GM18951 (cell line): ENCODE measurements at regions not wholly inside any gene's neighbourhood (a gene's known extent, or its start where the extent isn't known, plus 50 kb on each side); places are given as distances from the start of the nearest gene placed in this dataset.
"Not testable (repeated sequence)": the region's sequence is repeated elsewhere in the genome, so short reads cannot be mapped to it uniquely, and the experiment has no call there.

Experiments
- POLR2A ChIP-seq: IDR thresholded peaks from 4 replicates; pipeline ENCODE4 v1.6.1; 2011; ENCODE audit warnings: mild to moderate bottlenecking; ENCODE audit not compliant: insufficient read length, insufficient read depth; ENCODE audit errors: extremely low read depth
- in situ Hi-C: fragments of 300-500 bp; cut with MboI; formaldehyde crosslinking; loops from one replicate; pipeline ENCODE4 v1.12.0; 2022; ENCODE audit warnings: low sequenced_read_pairs, mixed read lengths, inconsistent platforms; ENCODE audit not compliant: unreplicated experiment

DNA sequence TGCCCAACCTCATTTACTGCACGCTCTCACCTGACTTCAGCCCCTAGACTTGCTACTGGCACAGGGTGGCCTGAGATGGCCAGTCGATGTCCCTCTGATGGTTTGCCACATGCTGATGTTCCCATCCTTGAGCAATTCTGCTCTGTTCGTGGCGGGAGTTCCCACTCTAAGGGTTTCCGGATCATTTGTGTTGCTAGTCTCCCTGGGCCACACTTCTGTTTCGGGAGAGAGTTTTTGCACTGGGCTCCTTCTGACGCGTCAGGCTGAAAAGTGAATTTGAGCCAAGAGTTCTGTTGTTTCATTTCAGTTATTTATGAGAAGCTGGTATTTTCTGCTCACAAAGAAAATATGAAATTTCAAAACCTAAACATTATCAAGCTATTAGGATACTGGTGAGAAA is 597.7 kb downstream of the BNC2 start:
- in situ Hi-C loops = no loop called here

DNA sequence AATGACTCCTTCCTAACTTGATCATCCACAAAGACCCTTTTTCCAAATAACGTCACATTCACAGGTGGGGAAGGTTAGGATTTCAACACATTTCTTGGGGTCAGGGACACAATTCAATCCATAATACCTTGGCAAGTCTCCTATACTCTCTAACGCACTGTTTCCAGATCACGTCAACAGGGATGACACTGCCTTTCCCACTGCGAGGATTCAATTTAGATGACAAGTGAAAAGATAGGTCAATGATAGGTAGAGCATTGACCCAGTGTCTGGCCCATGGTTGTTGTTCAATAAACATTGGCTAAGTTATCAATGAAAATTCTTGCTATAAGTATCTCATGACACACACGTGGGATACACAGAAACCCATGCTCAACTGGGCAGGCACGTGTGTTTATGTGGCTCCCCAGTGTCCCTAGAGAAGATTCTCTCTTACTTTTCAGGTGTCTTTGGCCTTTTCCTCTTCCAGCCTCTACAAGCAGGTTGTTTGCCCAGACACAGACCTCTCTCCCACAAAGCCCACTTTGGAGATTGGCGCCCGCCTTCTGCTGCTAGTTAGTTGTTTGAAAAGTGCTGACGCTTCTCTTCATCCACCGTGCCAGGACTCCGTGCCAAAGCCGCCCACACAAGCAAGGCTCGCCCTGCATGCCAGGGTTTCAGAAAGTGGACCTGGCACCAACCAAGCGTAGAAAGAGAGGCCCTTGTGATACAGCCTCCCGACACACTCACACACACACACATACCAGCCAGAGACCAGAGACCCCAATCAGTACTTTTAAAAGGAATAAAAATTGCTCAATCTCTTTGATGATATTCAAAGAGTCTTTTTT is 594.5 kb downstream of the BNC2 start:
- in situ Hi-C loops = no loop called here
- no peak for TF ChIP-seq POLR2A

More for the DNA sequence above, 597.7 kb downstream of the BNC2 start:
- TF ChIP-seq POLR2A = no peak

DNA sequence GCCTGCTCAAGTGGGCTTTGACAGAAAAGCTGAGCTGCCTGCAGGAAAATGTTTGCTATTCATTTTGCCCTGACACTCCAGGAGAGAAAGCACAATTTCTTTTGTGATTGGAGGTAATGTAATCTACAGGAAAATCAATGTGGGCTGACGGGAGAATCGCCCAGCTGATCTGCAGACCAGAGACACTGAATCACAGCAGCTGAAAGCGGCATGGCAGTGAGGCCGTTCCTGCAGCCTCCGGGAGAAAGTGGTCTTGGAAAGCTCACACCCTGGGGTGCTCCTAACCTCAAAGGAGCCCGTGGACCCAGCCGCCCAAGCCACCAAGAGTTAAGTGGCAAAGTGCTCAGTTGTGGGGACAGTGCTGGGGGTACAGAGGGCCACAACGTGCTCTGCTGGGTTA is 593.6 kb downstream of the BNC2 start:
- in situ Hi-C loops = no loop called here
- TF ChIP-seq POLR2A = no peak

DNA sequence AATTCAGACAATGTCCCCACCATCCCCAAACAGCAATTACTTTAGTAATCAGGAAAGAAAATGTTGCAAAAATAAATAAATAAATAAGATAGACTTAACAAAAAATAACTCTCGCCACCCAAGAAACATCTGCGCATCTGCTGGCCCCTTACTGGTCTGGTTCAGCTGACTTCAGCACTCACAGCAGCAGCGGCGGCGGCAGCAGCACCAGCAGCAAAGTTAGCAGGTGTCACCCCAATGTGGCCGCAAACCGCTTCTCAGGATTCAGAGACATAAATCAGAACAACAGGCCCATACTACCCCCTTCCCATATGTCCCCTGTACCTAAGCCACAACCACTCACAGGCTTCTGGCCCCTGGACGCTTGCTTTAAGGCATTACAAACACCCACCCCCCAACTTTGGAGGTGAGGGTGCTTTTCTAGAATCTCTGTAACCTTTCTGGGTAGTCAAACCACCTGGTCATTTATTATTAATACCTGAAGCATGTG is 593.0 kb downstream of the BNC2 start:
- TF ChIP-seq POLR2A = no peak
- in situ Hi-C loops = no loop called here

DNA sequence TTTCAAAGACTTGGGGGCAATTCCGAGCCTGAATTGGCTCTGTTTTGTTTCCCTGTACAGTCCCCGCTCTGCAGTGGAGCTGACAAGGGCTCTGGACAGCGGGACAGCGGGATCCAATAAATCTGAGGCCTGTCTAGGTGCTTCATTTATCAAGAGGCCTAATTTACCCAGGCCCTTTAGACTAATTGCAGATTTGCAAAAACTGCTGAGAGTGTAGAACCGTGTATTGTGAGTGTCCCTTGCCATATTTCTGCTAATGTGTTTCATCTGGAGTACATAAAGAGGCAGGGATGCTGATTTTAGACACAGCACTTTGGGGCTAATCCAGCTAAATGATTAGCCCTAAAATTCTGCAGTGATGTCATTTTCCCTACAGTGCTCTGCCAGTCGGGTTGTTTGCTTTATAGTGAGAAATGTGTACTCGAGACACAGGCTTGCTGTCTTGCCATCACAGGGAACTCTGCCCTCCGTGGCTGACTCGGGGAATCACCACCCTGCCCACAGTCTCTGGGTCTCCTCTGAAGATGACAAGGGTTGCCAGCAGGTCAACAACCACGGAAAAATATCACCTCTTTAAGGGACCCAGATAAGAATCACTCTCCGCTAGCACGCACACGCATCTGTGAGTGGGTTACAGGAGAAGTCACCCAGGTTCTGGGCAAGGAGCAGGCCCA is 592.0 kb downstream of the BNC2 start:
- in situ Hi-C loops = no loop called here
- no peak for TF ChIP-seq POLR2A

DNA sequence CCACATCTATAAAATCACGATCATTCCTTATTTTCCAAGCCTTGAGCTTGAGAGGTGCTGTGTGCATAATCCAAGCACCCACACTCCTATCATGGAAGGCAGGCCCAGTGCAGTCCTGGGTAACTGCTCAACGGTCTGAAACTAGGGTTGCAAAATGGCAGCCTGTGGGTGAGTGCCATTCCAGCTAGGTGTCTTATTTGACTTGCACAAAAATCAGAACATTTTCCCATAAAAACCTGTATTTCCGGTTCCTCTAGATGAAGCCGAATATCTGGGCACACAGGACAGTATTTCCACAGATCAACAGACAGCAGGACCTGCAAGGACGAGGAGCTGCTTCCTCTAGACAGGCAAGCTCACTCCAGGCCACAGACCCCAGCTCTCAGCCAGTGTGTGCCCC is 588.8 kb downstream of the BNC2 start:
- TF ChIP-seq POLR2A = no peak
- in situ Hi-C loops = no loop called here

DNA sequence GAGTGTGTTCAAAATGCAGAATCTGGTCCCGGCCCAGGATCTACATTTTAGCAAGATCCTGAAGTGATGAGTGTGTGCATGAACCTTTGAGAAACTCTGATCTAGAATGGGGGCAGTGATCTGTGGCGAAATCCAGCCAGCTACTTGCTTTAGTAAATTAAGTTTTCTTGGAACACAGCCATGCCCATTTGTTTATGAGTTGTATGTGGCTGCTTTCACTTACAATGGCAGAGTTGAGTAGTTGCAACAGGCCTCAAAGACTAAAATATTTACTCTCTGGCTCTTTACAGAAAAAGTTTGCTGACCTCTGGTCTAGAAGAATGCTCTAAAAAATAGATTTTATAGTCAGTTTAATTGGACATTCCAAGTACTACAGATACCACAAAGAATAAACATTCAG is 588.3 kb downstream of the BNC2 start:
- no peak for TF ChIP-seq POLR2A
- in situ Hi-C loops = no loop called here

DNA sequence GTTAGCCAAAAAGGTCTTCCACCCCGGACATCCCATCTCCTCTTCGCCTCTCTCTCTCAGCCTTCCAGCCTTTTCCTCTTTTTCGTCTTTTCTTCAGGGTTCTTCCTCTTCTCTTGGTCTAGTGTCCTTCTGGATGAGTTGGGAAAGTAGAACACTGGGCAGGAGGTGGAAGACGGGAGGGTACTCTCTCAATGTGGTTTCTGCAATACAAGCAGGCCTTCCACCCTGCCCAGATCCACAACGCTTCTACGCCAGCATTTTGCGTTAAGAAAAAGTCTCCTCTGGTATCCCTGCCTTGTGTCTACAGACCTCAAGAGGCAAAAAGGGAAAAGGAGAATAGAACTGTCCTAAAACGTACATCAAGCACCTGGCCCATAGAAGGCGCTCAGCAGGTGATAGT is 587.8 kb downstream of the BNC2 start:
- in situ Hi-C loops = no loop called here
- no peak for TF ChIP-seq POLR2A

DNA sequence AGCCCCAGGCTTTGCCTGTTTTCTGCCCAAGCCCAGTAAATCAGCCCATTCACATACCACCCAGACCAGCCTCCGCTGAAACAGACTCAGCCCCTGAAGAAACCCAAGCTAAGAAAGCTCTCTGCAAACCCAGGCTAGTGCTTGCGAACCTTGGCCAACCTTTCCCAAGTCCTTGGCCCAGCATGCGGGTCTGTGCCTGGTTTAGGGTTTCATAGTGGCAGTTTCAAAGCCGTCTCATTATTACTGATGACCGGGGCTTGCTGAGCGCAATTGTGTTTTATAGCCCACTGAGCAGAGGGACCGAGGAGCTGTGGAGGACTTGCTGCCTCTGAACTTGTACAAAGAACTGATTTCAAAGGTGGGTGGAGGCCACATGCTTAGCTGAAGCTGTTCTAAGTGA is 584.3 kb downstream of the BNC2 start:
- TF ChIP-seq POLR2A = no peak
- in situ Hi-C loops = no loop called here

DNA sequence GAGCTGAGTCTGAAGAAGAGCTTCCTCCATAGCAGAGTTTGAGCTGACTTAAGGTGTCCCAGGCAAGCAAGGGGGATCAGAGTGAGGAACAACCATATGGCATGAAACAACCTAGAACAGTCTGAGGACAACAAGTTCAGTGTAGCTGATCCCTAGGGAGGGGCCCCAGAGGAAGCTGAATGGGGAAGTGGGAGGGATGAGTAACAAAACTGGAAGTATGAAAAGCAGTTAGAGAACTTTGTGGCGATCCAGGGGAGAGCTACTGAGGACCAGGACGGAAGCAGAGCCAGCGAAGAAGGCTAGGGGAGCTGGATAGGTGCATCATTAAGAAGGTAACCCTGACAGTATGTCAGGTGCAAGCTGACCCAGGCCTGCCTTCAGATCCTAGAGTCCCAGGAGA is 580.8 kb downstream of the BNC2 start:
- no peak for TF ChIP-seq POLR2A
- in situ Hi-C loops = no loop called here

DNA sequence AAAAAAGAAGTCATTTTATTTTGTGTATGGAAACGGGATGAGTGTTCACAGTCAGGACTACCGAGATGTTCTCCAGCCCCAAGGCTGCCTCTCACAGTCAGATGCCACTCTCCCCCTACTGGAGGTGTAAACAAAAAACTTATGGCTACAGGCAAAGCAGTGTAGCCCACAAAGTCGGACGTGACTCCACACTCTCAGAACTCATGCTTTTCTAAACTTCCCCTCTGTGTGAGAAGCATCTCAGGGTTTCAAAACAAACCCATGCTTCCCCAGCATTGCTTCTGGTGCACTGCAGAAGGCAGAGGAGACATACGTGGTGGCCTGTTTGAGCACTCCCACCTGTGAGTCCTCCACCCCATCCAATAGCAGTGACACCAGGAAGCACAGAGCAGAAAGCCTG is 580.3 kb downstream of the BNC2 start:
- in situ Hi-C loops = no loop called here
- TF ChIP-seq POLR2A = no peak

DNA sequence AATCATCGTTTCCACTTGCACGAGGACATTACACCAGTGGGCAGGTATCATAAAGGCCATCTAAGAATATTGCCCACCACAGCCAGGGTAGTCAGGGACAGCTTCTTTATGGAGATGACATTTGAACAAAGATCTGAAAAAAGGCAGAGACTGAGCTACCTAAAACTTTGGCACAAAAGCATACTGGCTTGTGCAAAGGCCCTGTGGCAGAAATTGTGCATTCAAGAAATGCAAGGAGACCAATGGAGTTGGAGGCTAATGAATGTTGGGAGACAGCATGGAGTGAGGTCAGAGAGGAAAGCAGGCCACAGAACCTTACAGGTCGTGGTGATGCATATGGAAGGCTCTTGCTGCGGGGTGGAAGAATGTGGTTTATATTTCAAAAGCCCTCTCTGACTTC is 578.5 kb downstream of the BNC2 start:
- in situ Hi-C loops = no loop called here
- TF ChIP-seq POLR2A = no peak

DNA sequence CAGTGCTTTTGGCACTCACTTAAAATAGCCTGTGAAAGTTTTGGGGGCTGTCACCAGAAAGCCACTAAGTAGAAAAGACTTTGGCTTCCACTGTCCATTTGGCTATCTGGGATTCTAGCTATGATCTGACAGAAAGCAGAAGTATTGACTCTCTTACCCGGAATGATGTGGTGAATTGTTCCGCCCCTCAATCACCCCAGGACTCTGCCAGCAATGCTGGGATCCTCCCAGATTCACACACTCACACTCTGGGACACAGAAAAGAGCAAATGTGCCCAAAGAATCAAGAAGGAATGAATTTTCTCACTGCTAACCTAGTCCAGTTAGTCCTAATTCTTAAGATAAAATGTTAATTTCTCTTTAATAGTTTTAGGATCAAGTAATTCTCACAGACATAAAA is 576.9 kb downstream of the BNC2 start:
- in situ Hi-C loops = no loop called here
- TF ChIP-seq POLR2A = no peak

DNA sequence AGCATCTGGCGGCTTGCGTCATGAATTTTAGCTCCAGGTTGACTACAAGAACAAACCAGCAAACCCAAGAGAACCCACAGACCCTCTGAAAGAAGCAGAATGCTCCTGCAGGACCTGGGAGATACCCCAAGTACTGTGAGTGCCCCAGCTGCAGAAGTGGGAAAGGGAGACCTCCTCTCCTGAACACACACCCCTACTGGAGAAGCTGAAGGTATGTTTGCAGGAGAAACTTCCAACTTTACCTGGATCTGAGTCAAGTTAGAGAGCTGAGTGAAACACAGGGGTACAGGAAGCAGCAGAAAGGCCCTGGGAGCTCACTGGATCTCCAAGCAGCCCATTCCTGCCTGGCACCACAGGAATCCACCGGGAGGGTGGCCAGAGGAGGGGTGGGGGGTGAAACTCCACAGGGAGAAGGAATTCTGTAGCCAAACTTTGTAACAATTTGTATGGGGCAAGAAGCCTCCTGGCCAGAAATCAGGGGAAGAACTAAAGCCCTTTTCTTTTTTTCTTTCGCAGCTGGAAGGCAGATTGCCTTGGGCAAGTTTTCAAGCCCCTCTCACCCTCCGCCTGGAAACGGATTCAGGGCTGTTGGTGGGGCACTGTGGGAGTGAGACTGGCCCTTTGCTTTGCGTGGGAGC is 576.2 kb downstream of the BNC2 start:
- no peak for TF ChIP-seq POLR2A
- in situ Hi-C loops = no loop called here

DNA sequence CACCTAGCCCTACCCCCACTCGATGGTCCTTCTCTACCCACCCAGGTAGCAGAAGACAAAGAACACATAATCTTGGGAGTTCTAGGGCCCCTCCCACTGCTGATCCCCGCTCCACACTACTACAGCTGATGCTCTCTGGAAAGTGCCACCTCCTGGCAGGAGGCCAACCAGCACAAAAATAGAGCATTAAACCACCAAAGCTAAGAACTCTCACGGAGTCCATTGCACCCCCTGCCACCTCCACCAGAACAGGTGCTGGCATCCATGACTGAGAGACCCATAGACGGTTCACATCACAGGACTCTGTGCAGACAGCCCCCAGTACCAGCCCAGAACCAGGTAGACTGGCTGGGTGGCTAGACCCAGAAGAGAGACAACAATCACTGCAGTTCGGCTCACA is 575.5 kb downstream of the BNC2 start:
- in situ Hi-C loops = not testable (repeated sequence)

DNA sequence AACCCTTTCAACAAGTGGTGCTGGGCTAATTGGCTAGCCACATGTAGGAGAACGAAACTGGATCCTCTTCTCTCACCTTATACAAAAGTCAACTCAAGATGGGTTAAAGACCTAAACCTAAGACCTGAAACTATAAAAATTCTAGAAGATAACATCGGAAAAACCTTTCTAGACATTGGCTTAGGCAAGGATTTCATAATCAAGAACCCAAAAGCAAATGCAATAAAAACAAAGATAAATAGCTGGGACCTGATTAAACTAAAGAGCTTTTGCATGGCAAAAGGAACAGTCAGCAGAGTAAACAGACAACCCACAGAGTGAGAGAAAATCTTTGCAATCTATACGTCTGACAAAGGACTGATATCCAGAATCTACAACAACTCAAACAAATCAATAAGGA is 571.1 kb downstream of the BNC2 start:
- in situ Hi-C loops = not testable (repeated sequence)
